GM23338 (cell line): ENCODE measurements at regions not wholly inside any gene's neighbourhood (a gene's known extent, or its start where the extent isn't known, plus 50 kb on each side); places are given as distances from the start of the nearest gene placed in this dataset.

Experiments
- ATAC-seq: fragments of 200-7000 bp; cut with Tn5 transposase; 3 replicates; pipeline ENCODE4 v1.9.1; 2020
- DNase-seq: peaks from one replicate; pipeline ENCODE4 v3.0.0-alpha.2; 2015; ENCODE audit warnings: low spot score
- H2AFZ ChIP-seq: fragments of 200-600 bp; sonication (generic); 2 replicates; pipeline ENCODE4 v1.8.0; 2016; ENCODE audit warnings: antibody characterized with exemption, mild to moderate bottlenecking, moderate library complexity
- H3F3A ChIP-seq: fragments of 200-600 bp; sonication (generic); replicated peaks from 2 replicates; pipeline ENCODE4 v1.8.0; 2017; ENCODE audit warnings: antibody characterized with exemption, mixed run types, low read depth
- H3K27ac ChIP-seq: fragments of 200-600 bp; sonication (generic); 2 replicates; pipeline ENCODE4 v1.6.1; 2016; ENCODE audit warnings: low read depth
- H3K27me3 ChIP-seq: fragments of 200-600 bp; sonication (generic); 2 replicates; pipeline ENCODE4 v1.8.0; 2016; ENCODE audit warnings: mild to moderate bottlenecking, mixed run types, moderate library complexity; ENCODE audit not compliant: insufficient read depth
- H3K36me3 ChIP-seq: fragments of 200-600 bp; sonication (generic); 2 replicates; pipeline ENCODE4 v1.8.0; 2016; ENCODE audit warnings: mild to moderate bottlenecking; ENCODE audit not compliant: insufficient read depth
- H3K4me1 ChIP-seq: fragments of 200-600 bp; sonication (generic); 2 replicates; pipeline ENCODE4 v1.8.0; 2016; ENCODE audit warnings: mild to moderate bottlenecking, moderate library complexity; ENCODE audit not compliant: insufficient read depth
- H3K4me2 ChIP-seq: fragments of 200-600 bp; sonication (generic); 2 replicates; pipeline ENCODE4 v1.7.1; 2017; ENCODE audit warnings: mixed run types
- H3K4me3 ChIP-seq: fragments of 200-600 bp; sonication (generic); 2 replicates; pipeline ENCODE4 v1.6.1; 2016; ENCODE audit warnings: mixed run types
- H3K79me2 ChIP-seq: fragments of 200-600 bp; sonication (generic); replicated peaks from 2 replicates; pipeline ENCODE4 v1.8.0; 2017; ENCODE audit warnings: mild to moderate bottlenecking; ENCODE audit not compliant: insufficient read depth
- H3K9me2 ChIP-seq: fragments of 200-600 bp; sonication (generic); 2 replicates; pipeline ENCODE4 v1.8.0; 2017; ENCODE audit not compliant: insufficient read depth
- H4K20me1 ChIP-seq: fragments of 200-600 bp; sonication (generic); replicated peaks from 2 replicates; pipeline ENCODE4 v1.8.0; 2017; ENCODE audit warnings: mild to moderate bottlenecking; ENCODE audit not compliant: insufficient read depth
- H3K27ac Mint-ChIP-seq: 2 replicates; pipeline ENCODE4 v1.8.0; 2020; ENCODE audit warnings: inconsistent platforms, mild to moderate bottlenecking, moderate library complexity, mixed read lengths
- H3K27me3 Mint-ChIP-seq: 3 replicates; pipeline ENCODE4 v1.8.0; 2022; ENCODE audit warnings: low read depth, mild to moderate bottlenecking, moderate library complexity, mixed read lengths, inconsistent platforms; ENCODE audit not compliant: insufficient read depth, poor library complexity
- H3K36me3 Mint-ChIP-seq: 3 replicates; pipeline ENCODE4 v1.8.0; 2021; ENCODE audit warnings: low read depth, mild to moderate bottlenecking, inconsistent platforms, moderate library complexity, mixed read lengths
- H3K4me1 Mint-ChIP-seq: 3 replicates; pipeline ENCODE4 v1.8.0; 2020; ENCODE audit warnings: mild to moderate bottlenecking, inconsistent platforms, mixed read lengths
- H3K4me3 Mint-ChIP-seq: 3 replicates; pipeline ENCODE4 v1.8.0; 2021; ENCODE audit warnings: moderate library complexity, mild to moderate bottlenecking, inconsistent platforms, mixed read lengths
- H3K9me3 Mint-ChIP-seq: 3 replicates; pipeline ENCODE4 v1.8.0; 2020; ENCODE audit warnings: moderate library complexity, mild to moderate bottlenecking, inconsistent platforms, mixed read lengths
- CREB1 ChIP-seq: fragments of 250-450 bp; sonication (Bioruptor Pico); IDR thresholded peaks from 2 replicates; pipeline ENCODE4 v1.5.0; 2020; ENCODE audit warnings: low read depth, mild to moderate bottlenecking, moderate library complexity
- CTCF ChIP-seq, 2 experiments: fragments of 200-600 bp in 1 of 2; sonication (generic) in 1 of 2; conservative IDR thresholded peaks; 2 replicates each; pipeline versions ENCODE4 v1.5.1 to v1.6.1; 2016 to 2017; ENCODE audit warnings: antibody characterized with exemption in 2 of 2, low read depth in 2 of 2, mild to moderate bottlenecking in 2 of 2, moderate library complexity in 1 of 2
- ETS1 ChIP-seq: IDR thresholded peaks from 2 replicates; pipeline ENCODE4 v1.6.1; 2016; ENCODE audit warnings: antibody characterized with exemption
- EZH2 ChIP-seq: fragments of 200-600 bp; sonication (generic); IDR thresholded peaks from one replicate; pipeline ENCODE4 v1.8.0; 2017; ENCODE audit warnings: antibody characterized with exemption, mild to moderate bottlenecking, low read depth; ENCODE audit not compliant: unreplicated experiment
- EZH2phosphoT487 ChIP-seq: fragments of 200-600 bp; sonication (generic); IDR thresholded peaks from one replicate; pipeline ENCODE4 v1.8.1; 2018; ENCODE audit warnings: antibody characterized with exemption; ENCODE audit not compliant: unreplicated experiment
- JUNB ChIP-seq: IDR thresholded peaks from one replicate; pipeline ENCODE4 v1.6.1; 2016; ENCODE audit warnings: antibody characterized with exemption; ENCODE audit not compliant: unreplicated experiment
- NANOG ChIP-seq: IDR thresholded peaks from 2 replicates; pipeline ENCODE4 v1.6.1; 2016; ENCODE audit warnings: antibody characterized with exemption, borderline replicate concordance
- POLR2AphosphoS5 ChIP-seq: IDR thresholded peaks from 2 replicates; pipeline ENCODE4 v1.6.1; 2016; ENCODE audit warnings: antibody characterized with exemption, low read depth
- REST ChIP-seq: IDR thresholded peaks from one replicate; pipeline ENCODE4 v1.6.1; 2018; ENCODE audit warnings: antibody characterized with exemption; ENCODE audit not compliant: unreplicated experiment
- STAT1 ChIP-seq: IDR thresholded peaks from one replicate; pipeline ENCODE4 v1.6.1; 2016; ENCODE audit warnings: antibody characterized with exemption; ENCODE audit not compliant: unreplicated experiment
- ZNF114 ChIP-seq: fragments of 250-450 bp; sonication (Bioruptor Pico); IDR thresholded peaks from 2 replicates; pipeline ENCODE4 v1.5.0; 2020; ENCODE audit warnings: mild to moderate bottlenecking, moderate library complexity
- ZNF331 ChIP-seq: fragments of 250-450 bp; sonication (Bioruptor Pico); IDR thresholded peaks from 2 replicates; pipeline ENCODE4 v1.5.0; 2020; ENCODE audit warnings: low read depth, mild to moderate bottlenecking, moderate library complexity
- ZNF462 ChIP-seq: fragments of 250-450 bp; sonication (Bioruptor Pico); IDR thresholded peaks from 2 replicates; pipeline ENCODE4 v1.5.0; 2020; ENCODE audit warnings: mild to moderate bottlenecking, moderate library complexity

- no peaks in the 10 kb centered on the region; the same call in 2 of the 3 replicates for H3K9me3 Mint-ChIP-seq
- no peaks in the 10 kb centered on the region for H3K36me3 Mint-ChIP-seq
- no peaks in the 10 kb centered on the region for H3F3A ChIP-seq
- H3K4me2 ChIP-seq: no peak overlapping the region
- 0 out of 2 replicates have a peak, but pooled peaks cover 7% of the 10 kb centered on the region for H3K4me1 ChIP-seq
- no peak overlapping the region for H3K4me3 Mint-ChIP-seq
- no peaks in the 10 kb centered on the region for H3K27me3 Mint-ChIP-seq
- no peak for TF ChIP-seq JUNB
- no peak for TF ChIP-seq REST
- TF ChIP-seq ETS1: no peak
- TF ChIP-seq EZH2: no peak
- no peak for TF ChIP-seq EZH2phosphoT487
- no peak for TF ChIP-seq CTCF (conservative IDR thresholded peaks at IDR 0.05; ENCODE audit: low read depth in 2 of 2)
- TF ChIP-seq ZNF114 (CRISPR knock-in tag): no peak
- TF ChIP-seq CREB1 (CRISPR knock-in tag): no peak
- TF ChIP-seq ZNF331 (CRISPR knock-in tag): no peak
- TF ChIP-seq ZNF462 (CRISPR knock-in tag): no peak
- TF ChIP-seq STAT1: no peak
- no peak for TF ChIP-seq POLR2AphosphoS5
- no peak for TF ChIP-seq NANOG
- H4K20me1 ChIP-seq: no peaks in the 10 kb centered on the region
- no peak overlapping the region for H3K27ac ChIP-seq
- ATAC-seq (no peak), DNase-seq (no peak)
- H3K79me2 ChIP-seq: no peaks in the 10 kb centered on the region
- no peak overlapping the region for H2AFZ ChIP-seq
- no peaks in the 10 kb centered on the region for H3K36me3 ChIP-seq
- H3K27me3 ChIP-seq: no peaks in the 10 kb centered on the region
- no peak overlapping the region for H3K4me3 ChIP-seq
- peaks cover 13% of the 10 kb centered on the region for H3K4me1 Mint-ChIP-seq
- H3K9me2 ChIP-seq: no peaks in the 10 kb centered on the region
- no peak overlapping the region for H3K27ac Mint-ChIP-seq
These were observed 475.6 kb upstream of the SOX5 start for GRCh38 chr12:24424889-24425600.
